Stimulated activated CD8-positive, alpha-beta memory T cell treated with anti-CD3 and anti-CD28 coated beads, Interleukin-4, amount 100 ng/mL, for 1 hour (primary cell): ENCODE measurements at regions not wholly inside any gene's neighbourhood (a gene's known extent, or its start where the extent isn't known, plus 50 kb on each side); places are given as distances from the start of the nearest gene placed in this dataset.
"Not testable (repeated sequence)": the region's sequence is repeated elsewhere in the genome, so short reads cannot be mapped to it uniquely, and the experiment has no call there.

ENCODE experiments used
- DNase-seq, 2 donors: peaks; one replicate each; pipeline ENCODE4 v3.0.0-alpha.2; 2020; ENCODE audit warnings: low read depth in 2 of 2, low spot score in 1 of 2

DNA sequence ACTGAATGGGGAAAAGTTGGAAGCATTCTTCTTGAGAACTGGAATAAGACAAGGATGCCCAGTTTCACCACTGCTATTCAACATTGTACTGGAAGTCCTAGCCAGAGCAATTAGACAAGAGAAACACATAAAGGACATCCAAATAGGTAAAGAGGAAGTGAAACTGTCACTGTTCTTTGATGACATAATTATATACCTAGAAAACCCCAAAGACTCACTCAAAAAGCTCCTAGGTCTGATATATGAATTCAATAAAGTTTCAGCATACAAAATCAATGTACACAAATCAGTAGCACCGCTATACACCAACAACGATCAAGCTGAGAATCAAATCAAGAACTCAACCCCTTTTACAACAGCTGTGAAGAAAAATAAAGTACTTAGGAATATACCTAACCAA, 157.3 kb upstream of the DDHD1 start:
- DNase-seq, result no peak

DNA sequence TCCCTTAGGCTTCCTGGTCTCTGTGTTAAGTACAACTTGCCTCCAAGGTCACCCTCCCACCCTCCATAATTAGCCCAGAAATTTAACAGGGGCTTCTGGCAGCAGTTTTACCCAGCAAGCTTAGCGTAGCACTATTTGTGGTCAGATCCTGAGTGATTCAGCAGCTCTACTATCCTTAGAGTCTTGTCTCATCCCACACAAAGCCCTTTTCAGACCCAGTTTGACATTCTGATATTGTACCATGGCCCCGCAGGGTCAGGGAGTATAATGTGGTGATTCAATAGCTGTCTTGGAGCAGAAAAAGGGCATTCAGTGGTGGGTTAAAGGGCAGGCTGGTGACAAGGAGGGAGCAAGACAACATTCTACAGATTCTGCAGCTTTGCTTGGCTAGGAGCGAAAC, 153.8 kb upstream of the DDHD1 start:
- DNase-seq, result no peak

DNA sequence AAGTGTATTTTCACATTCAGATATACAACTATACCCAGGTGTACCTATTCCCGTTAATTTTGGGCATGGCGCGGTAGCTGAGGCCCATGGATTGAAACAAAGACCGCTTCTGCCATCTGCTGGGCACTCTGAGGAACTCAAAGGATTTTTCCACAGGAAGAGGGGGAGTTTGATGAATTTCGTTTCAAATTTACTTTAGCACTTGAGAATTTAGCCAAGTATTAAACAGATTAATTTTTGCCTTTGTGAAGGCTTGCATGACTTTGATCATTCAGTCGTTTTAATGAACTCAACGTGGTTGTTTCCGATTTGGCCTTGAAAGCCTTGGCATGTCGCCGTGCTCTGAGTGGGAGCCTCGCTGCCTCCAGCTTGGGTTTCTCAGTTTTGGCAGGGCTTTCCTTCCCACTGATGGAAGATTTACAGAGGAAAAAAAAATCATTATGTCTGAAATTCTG, 153.2 kb upstream of the DDHD1 start:
- no peak for DNase-seq

DNA sequence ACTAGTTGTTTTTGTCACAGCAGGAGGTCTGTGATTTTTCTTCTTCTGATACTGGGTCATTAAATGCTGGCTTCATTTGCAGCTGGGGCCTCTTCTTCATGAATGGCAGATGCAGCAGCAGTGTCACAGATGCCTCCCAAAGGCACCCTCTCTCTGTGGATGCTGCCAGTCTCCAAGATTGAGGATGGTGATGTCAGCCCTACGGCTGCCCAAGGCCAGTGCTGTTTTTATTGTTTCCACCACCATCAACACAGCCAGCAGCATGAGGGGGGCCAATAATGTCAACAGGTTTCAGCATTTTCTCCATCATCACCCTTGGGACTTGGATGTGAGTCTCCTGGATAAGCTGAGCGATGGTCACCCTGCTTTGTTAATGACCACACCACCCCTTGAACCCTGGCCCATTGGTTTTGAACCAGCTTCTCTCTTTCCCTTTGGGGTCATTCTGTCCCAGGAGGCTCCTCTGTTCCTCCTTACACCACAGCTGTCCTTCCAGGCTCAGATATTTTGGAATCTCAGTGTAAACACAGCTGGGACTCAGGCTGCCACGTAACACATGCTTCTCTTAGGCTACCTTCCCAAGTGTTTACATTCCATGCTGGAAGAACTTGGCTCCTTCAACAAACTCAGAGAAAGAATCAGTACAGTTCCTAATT, 151.7 kb upstream of the DDHD1 start:
- DNase-seq, result no peak

DNA sequence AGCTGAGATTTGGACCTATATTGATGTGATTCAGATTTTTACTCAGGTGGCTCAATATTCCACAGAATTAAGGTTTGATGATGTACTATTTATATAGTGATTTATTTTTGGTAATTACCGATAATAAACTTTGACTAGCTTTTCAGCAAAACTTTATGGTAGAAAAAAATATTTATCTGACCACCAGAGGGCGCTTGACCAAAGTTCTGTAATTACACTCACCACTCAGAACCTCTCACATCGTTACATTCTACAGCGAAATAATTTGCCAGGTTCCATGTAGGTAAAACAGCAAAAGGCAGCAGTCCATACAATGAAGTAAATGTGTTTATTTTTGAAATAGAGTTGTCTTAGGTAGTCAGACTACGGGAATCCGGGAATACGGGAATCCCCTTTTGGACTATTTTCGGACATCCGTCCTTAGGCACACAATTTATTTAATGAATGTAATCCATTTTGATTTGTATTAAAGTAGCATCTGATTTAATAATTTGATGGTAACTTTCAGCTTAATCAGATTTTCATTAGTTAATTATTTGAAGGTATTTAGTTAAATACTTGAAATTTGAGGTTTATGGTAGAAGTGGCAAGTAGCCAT, 143.0 kb upstream of the DDHD1 start:
- DNase-seq, result no peak

DNA sequence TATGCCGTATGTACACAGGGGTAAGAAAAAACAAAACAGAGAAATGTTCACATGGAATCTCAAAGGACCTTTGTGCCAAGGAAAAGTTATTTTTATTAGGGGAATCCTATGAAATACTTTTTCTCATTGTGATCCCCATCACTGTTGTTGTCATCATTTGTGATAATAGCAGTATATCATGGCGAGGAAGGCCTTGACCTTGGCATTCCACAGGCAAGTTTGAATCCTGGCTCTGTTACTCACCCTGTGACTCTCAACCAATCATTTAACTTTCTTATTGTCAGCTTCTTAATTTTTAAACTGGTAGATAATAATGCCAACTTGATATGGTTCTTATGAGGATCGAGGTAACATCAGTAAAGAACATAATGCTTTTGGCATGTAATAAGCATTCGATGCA, 142.2 kb upstream of the DDHD1 start:
- DNase-seq, result no peak

DNA sequence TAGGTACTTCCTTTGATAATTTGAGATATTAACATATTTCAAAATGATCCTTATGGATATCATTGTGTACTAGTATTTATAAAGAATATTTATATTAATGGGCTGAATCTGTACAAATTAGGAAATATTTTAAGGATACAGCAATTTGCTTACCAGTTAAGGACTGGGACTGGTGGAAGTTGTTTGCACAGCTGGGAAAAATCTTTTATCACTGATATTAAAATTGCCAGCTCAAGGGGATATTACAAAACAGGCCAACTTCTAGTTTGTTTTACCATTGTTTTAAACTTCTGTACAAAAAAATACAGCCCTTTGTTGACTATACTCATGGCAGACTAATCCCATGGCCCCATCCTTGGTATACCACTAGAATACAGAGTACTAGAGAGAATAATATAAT, 133.2 kb upstream of the DDHD1 start:
- DNase-seq, result no peak

DNA sequence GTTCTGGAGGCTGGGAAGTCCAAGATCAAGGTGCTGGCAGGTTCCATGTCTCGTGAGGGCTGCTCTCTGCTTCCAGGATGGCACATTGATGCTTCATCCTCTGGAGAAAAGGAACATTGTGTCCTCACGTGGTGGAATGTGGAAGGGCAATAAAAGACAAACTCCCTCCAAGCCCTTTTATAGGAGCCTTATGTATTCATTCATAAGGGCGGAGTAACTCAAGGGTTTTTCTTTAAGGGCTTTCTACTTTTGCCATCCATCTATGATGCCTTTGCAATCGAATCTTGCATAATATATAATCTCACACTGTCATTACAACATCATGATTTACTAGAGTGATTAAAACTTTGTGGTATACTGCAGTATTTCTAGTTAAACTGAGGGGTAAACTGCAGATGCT, 132.7 kb upstream of the DDHD1 start:
- DNase-seq, result no peak

DNA sequence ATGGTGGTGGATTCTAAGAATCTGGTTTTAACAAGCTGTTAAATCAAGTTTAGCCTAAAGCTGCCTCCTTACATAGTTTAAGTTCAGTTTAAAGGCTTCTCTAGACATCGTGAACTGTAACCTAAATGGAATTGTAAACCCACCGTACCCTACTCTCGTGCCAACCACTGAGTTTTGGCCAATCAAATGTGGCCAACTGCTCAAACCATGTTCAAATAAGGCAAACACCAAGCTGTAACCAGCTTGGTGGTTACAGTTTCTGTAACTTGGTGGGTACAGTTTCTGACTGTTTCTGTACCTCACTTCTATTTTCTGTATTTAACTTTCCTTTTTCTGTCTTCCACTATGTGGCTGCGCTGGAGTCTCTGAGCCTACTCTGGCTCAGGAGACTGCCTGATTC, 131.9 kb upstream of the DDHD1 start:
- no peak for DNase-seq

DNA sequence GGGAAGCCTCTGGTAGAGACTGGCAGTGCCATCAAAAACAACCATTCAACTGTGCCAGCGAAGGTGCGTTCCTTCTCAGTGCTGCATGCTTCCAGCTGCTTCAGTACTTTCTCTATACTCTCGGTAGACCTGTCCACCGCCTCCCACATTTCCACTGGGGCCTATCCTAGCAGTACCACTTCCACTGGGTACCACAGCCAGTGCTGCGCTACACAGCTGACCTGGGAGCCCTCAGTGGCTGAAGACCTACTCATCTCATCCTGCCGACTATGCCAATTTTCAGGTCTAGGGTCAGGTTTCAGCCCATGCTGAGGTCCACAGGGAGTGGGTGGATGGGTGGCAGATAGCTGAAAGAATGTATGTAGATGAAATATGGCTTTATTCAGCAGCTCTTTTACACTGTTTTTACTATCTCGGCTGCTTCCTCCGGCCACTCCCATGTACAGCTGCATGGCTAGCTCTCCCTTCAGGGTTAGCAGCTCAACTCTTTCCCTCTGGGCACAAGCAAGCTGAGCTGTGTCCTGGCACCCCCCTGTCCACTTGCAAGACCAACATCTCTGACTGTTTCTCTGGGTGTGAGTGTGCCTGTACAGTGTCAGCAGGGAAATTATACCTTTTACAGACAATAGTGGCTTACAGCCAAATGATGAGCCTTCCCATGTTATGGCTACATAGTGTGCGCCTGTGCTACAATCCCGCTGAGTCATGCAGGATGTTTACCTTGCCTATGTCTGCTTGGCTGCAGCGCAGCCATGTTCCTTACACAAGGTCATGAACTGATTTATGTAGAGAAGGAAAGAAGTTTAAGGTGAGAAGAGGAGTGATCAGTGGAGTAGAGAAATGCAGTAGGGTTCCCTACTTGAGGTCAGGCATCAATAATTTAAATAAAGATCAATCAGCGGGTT, 125.7 kb upstream of the DDHD1 start:
- DNase-seq, result no peak

DNA sequence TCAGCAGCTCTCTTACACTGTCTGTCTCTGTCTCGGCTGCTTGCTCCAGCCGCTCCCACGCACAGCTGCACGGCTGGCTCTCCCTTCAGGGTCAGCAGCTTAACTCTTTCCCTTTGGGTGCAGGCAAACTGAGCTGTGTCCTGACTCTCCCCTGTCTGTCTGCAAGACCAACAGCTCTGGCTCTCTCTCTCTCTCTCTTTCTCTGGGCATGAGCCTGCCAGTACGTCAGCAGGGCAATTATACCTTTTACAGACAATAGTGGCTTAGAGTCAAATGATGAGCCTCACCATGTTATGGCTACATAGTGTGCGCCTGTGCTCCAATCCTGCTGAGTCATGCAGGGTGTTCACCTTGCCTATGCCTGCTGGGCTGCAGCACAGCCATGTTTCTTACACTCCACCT, 120.5 kb upstream of the DDHD1 start:
- DNase-seq, result no peak

DNA sequence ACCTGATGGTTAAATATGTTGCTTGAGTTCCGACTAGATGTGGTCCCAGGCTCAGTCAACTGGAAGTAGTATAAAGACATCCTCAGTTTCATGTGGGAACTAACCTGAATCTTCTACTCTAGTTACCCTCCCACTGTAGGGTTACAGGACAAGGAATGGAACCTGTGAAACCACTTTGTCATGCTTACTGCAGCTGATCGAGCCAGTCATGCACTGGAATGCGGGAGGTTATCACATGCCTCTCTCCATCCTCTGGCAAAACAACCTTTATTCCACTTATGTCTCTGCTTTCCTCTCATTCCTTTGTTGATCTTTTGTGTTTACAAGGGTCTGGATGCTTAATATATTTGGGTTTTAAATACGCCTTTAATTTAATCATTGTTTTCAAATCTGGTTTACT, 111.9 kb upstream of the DDHD1 start:
- DNase-seq, result no peak

DNA sequence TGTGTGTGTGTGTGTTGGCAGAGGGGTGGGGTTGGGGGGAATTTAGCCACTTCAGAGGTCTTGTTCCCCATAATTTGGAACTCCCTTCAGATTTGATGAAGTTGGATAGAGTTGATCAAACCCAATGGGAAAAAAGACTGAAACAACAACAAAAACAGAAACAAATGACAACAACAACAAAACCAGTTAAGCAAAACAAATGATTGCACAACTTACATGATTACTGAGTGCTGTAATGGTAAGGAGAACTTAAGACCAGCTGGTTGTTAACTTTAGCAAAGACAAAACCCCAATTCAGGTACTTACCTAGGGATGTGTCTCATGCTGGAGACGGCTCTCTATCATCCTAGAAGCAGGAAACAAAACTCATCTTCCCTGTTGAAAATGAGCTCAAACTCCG, 107.8 kb upstream of the DDHD1 start:
- DNase-seq, result no peak

DNA sequence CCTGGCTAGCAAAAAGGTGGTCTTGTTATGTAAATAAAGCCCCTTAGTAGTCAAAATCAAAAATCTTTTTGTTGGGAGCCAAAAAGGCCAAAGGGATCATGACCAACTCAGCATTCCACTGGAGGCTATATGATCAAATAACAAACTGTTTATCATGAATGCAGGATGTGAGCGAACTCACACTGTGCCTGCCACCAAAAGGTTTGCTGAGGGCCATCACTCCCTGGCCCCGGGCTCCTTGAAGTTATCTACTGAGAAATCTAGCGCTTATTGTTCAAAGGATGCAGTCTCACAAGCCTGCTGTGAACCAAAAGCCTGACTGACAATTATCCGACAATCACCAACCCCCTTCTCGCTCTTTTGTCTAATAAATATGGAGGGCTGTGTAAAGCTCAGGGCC, 107.2 kb upstream of the DDHD1 start:
- DNase-seq, result no peak

DNA sequence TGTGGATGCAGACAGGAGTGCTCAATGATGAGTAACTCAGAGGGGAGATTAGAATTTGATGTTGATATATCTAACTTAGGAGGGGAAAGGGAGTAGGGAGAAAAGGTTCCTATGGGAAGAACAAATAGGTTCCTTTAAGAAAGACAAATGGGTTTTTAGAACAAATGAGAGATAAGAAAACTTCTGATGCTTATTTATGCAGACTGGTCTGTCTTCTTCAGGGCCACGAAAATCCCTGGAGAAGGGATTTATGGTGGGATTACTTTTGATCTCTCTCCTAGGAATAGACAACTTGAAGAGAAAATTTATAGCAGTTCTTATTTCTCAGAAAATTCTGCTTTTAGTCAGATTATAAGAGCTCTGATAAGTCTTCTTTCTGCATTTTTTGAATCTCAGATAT, 99.0 kb upstream of the DDHD1 start:
- no peak for DNase-seq

DNA sequence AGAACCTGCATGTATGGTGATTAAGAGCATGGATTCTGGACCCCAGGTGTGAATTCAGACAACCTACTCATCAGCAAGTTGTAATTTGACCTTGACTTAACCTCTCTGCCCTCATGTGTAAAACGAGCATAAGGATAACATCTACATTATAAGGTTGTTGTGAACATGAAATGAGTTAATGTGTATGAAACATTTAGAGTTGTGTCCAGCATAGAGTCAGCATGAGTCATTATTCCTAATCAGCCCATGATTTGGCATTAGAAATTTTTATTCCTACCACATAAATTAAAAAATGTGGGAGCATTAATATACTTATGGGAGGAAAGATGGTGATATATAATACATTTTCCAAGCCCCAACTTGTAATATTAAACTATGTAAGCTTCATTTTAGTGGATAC, 95.9 kb upstream of the DDHD1 start:
- no peak for DNase-seq

DNA sequence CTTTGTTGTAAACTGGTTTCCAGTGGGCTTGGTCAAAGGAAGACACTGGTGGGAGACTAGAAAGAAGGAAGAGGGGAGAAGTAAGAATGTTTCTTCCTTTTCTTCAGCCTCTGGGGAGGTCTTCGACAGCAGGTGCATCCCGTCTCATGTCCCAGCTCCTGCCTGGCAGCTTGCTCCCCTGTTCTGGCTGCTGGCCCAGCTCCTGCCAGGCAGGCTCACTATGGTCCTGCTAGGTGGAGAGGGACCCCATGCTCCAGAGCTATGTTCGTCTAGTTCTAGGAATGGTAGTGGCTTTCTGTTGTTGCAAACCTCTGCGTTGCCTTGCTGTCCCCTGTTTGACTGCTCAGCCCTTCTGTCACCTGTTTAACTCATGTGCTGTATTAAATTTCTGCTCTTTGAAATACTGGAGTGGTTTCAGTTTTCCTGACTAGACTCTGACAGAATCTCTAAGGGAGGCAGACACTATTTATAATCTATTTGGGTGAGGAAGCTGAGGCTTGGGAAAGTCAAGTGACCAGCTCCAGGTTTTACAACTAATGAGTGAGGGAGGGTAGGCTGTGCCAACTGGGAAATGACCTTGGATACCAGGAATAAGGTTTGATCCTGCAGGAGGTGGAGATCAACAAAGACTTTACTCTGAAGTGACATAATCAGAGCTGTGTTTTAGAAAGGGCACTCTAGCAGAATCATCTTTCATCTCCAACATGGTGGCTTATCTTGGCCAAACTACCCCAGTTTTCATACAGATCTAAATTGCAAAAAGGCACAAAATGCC, 94.7 kb upstream of the DDHD1 start:
- DNase-seq, result no peak

DNA sequence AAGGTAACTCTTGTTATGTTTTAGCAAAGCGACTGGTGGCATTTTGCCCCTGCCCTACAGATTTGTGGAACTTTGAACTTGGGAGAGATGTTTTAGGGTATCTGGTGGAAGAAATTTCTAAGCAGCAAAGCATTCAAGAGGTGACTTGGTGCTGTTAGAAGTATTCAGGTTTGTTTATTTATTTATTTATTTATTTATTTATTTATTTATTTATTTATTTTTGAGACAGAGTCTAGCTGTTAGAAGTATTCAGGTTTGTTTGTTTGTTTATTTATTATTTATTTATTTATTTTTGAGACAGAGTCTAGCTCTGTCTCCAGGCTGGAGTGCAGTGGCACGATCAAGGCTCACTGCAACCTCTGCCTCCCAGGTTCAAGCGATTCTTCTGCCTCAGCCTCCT, 89.8 kb upstream of the DDHD1 start:
- DNase-seq, result not testable (repeated sequence)

DNA sequence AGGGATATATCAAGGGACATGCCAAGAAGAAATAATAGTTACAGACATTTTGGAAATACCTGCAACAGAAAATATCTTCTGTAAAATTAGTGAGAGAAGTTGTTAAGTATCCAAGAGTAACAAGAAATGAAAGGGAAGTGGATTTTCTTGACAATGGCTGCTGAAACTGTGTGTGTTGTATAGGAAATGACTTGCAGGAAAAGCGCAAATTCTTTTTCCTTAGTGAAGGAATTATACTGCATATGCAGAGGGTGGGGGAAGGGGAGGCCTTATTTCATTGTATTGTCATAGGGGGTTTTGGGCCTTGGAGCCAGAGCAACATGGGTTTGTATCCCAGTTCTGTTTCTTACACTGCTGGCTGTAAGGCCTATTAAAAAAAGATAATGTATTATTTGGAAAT, 84.4 kb upstream of the DDHD1 start:
- no peak for DNase-seq

DNA sequence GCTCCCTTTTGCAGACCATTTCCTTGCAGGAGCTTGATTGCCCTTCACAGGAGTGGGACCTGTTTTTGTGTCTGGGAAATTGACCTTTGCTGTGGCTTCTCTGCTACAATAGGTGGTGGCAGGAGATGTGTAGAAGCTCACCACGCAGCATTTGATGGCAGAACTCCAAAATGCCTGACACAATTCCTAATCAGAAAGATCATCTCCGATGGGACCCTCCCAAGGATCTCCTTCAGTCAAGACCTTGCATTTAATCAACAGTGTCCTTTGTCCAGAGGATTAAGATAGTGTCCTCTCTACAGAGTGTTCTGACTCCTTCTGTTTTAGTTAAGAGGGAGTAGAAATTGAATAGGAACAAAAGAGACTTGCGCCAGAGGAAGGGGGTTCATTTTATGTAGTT, 83.6 kb upstream of the DDHD1 start:
- DNase-seq, result no peak

DNA sequence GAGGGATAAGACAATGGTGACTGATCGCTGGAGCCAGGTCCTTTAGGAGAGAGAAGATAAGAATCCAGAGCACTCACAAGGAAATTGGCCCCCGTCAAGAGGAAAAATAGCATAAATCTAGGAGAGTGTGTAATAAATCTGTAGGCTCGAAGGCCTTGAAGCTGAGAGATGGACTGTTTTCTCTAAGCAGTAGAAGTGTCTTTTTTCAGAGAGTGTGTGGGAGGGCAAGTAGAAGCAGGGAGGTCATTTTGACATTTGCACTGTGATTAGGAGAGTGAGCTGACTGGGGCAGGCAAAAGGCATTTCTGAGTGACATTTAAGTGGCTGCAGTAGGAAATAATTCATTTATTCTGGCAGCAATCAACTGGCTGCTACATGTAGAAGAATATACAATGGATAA, 78.0 kb upstream of the DDHD1 start:
- no peak for DNase-seq

DNA sequence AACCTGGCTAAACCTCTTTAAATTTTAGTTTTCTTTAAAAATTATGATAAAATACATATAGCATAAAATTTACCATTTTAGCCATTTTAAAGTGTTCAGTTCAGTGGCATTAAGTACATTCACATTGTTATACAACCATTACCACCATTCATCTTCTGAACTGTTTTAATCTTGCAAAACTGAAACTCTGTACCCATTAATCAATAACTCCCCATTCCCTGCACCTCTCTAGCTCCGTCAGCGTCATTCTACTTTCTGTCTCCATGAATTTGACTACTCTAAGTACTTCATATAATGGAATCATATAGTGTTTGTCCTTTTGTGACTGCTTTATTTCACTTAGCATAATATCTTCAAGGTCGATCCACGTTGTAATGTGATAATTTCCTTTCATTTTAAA, 75.8 kb upstream of the DDHD1 start:
- DNase-seq, result no peak
